ENCODE measurements at regions not wholly inside any gene's neighbourhood (a gene's known extent, or its start where the extent isn't known, plus 50 kb on each side); places are given as distances from the start of the nearest gene placed in this dataset.
"Not testable (repeated sequence)": the region's sequence is repeated elsewhere in the genome, so short reads cannot be mapped to it uniquely, and the experiment has no call there.

GRCh38 chr12:89781156-89781555 is 72.5 kb upstream of the ATP2B1 start:
- ATAC-seq (ENCODE audit: low read depth) (no peak), DNase-seq (ENCODE audit: low spot score in 2 of 2) (no peak)
- Mint-ChIP-seq H3K9me3 (peaks cover 17% of the 10 kb centered on the region), H3K27me3 (no peaks in the 10 kb centered on the region), H3K4me3 (no peak overlapping the region), H3K36me3 (peaks cover 16% of the 10 kb centered on the region), H3K27ac (no peak overlapping the region), H3K4me1 (peaks cover 14% of the 10 kb centered on the region)

DNA sequence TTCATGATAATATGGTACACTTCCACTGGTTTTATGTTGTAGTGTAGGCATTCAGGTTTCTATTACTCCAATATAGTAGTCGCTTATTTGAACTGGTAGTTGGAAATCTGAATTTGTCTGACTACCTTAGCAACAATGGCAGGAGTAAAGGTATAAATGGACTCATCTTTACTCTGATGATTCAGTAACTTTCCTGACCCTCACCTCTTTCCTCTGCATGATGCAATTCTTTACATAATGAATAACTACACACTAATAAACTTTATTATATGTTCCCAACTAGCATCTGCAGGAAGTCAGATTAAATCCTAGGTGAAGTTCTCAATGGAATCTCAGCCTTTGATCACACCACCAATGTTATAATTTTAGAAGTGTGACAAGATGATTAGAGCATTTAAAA is 70.5 kb upstream of the ATP2B1 start:
- no peaks in the 10 kb centered on the region for H3K27me3 Mint-ChIP-seq
- H3K9me3 Mint-ChIP-seq = peaks cover 11% of the 10 kb centered on the region
- no peak overlapping the region for H3K27ac Mint-ChIP-seq
- ATAC-seq (ENCODE audit: low read depth) = no peak
- DNase-seq (ENCODE audit: low spot score in 2 of 2) = no peak
- H3K36me3 Mint-ChIP-seq = peaks cover 8% of the 10 kb centered on the region
- H3K4me1 Mint-ChIP-seq = peaks cover 19% of the 10 kb centered on the region
- no peak overlapping the region for H3K4me3 Mint-ChIP-seq

GRCh38 chr12:89777733-89778379 is 69.2 kb upstream of the ATP2B1 start:
- Mint-ChIP-seq H3K27ac (no peak overlapping the region), H3K36me3 (peaks cover 8% of the 10 kb centered on the region), H3K4me3 (no peak overlapping the region), H3K4me1 (peaks cover 9% of the 10 kb centered on the region), H3K27me3 (no peaks in the 10 kb centered on the region), H3K9me3 (peaks cover 8% of the 10 kb centered on the region)
- DNase-seq (ENCODE audit: low spot score in 2 of 2) = no peak
- ATAC-seq (ENCODE audit: low read depth) = no peak

- ATAC-seq (ENCODE audit: low read depth) (no peak), DNase-seq (ENCODE audit: low spot score in 2 of 2) (no peak)
- peaks cover 8% of the 10 kb centered on the region for H3K36me3 Mint-ChIP-seq
- H3K27ac Mint-ChIP-seq = no peak overlapping the region
- no peaks in the 10 kb centered on the region for H3K27me3 Mint-ChIP-seq
- H3K9me3 Mint-ChIP-seq = peaks cover 8% of the 10 kb centered on the region
- H3K4me1 Mint-ChIP-seq = peaks cover 7% of the 10 kb centered on the region
- H3K4me3 Mint-ChIP-seq = no peak overlapping the region
These were observed 67.3 kb upstream of the ATP2B1 start for GRCh38 chr12:89775986-89776365.

GRCh38 chr12:89775063-89775985 is 66.7 kb upstream of the ATP2B1 start:
- Mint-ChIP-seq H3K4me1 (peaks cover 7% of the 10 kb centered on the region), H3K4me3 (no peak overlapping the region), H3K9me3 (peaks cover 8% of the 10 kb centered on the region), H3K36me3 (peaks cover 8% of the 10 kb centered on the region), H3K27me3 (no peaks in the 10 kb centered on the region), H3K27ac (no peak overlapping the region)
- ATAC-seq (ENCODE audit: low read depth) (no peak), DNase-seq (ENCODE audit: low spot score in 2 of 2) (no peak)

- ATAC-seq (ENCODE audit: low read depth) (no peak), DNase-seq (ENCODE audit: low spot score in 2 of 2) (no peak)
- Mint-ChIP-seq H3K27ac (no peak overlapping the region), H3K27me3 (no peaks in the 10 kb centered on the region), H3K4me1 (peaks cover 7% of the 10 kb centered on the region), H3K9me3 (peaks cover 8% of the 10 kb centered on the region), H3K4me3 (no peak overlapping the region), H3K36me3 (peaks cover 8% of the 10 kb centered on the region)
These were observed 66.0 kb upstream of the ATP2B1 start for GRCh38 chr12:89774645-89775044.

DNA sequence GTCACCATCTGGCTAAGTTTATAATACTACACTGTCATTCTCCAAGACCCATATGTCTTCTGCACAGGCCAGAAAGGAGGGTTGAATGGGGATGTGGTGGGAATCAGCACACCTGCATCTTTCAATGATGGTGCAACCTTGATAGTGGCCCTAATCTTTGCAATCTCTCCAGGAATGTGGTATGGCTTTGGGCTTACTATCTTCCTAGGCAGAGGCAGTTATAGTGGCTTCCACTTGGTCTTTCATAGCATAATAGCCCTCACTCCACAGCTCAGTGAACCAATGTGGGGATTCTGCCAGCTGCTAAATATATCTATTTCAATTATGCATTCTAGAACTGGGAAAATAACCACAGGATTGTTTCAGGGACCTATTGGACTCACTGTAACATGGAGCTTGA is 61.8 kb upstream of the ATP2B1 start:
- Mint-ChIP-seq H3K4me1 (peaks cover 15% of the 10 kb centered on the region), H3K27me3 (no peaks in the 10 kb centered on the region), H3K9me3 (no peaks in the 10 kb centered on the region), H3K27ac (no peak overlapping the region), H3K4me3 (no peak overlapping the region), H3K36me3 (peaks cover 2% of the 10 kb centered on the region)
- no peak for ATAC-seq (ENCODE audit: low read depth)
- no peak for DNase-seq (ENCODE audit: low spot score in 2 of 2)

DNA sequence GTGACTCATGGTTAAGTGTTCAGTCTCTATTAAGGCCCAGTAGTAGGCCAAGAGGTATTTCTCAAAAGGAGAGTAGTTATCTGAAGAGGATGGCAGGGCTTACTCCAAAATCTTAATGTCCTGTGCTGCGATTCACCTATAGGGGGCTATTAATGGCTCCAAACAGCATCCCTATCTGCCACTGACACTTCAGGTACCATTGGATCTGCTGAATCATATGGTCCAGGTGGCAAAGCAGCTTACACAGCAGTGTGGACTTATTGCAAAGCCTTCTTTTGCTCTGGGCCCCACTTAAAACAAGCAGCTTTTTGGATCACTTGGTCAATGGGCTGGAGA is 60.8 kb upstream of the ATP2B1 start:
- ATAC-seq (ENCODE audit: low read depth) = no peak
- peaks cover 1% of the 10 kb centered on the region for H3K9me3 Mint-ChIP-seq
- no peak for DNase-seq (ENCODE audit: low spot score in 2 of 2)
- no peak overlapping the region for H3K27ac Mint-ChIP-seq
- no peak overlapping the region for H3K4me3 Mint-ChIP-seq
- no peaks in the 10 kb centered on the region for H3K27me3 Mint-ChIP-seq
- H3K4me1 Mint-ChIP-seq = peaks cover 14% of the 10 kb centered on the region
- peaks cover 2% of the 10 kb centered on the region for H3K36me3 Mint-ChIP-seq

DNA sequence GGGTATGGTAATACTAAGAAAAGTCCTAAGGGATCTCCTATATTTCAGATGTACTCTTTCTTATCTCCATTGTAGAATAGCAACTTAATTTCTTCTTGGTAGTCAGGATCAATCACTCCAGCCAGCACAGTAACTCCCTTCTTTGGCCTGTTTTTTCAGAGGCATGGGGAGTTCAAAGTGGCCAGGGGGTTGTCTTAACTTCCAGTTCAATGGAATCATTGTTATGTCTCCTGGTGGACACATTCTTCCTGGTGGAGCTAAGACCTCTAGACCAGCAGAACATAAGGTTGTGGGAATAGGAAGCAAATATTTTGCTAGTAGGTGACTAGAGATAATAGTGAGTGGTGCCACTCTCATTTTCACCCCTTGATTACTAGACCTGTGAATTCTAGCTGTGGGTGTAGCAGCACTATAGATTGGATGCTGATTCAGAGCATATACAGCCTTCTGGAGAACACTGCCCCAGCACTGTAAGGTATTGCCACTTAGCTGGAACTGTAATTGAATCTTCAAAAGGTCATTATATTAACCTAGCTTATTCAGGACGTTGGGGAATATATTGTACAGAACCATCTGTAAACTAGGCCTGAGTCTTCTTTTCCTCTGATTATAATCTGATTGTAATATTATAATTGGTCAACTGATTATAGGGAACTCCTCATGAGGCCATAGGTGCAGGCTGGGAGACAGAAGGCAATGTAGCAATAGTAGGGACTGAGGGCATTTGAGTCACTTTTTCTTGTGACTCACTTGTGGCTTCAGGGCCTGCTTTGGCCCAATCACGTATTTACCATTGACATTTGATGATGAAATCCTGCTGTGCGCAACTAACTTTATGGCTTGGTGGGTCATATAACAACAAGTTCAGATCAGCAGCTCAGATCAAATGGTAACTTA is 60.2 kb upstream of the ATP2B1 start:
- Mint-ChIP-seq H3K4me3 (no peak overlapping the region), H3K4me1 (peaks cover 10% of the 10 kb centered on the region), H3K36me3 (peaks cover 2% of the 10 kb centered on the region), H3K9me3 (peaks cover 1% of the 10 kb centered on the region), H3K27ac (no peak overlapping the region), H3K27me3 (no peaks in the 10 kb centered on the region)
- DNase-seq (ENCODE audit: low spot score in 2 of 2) (no peak), ATAC-seq (ENCODE audit: low read depth) (no peak)

GRCh38 chr12:89765959-89766824 is 57.6 kb upstream of the ATP2B1 start:
- peaks cover 13% of the 10 kb centered on the region for H3K4me1 Mint-ChIP-seq
- peaks cover 2% of the 10 kb centered on the region for H3K36me3 Mint-ChIP-seq
- no peaks in the 10 kb centered on the region for H3K27me3 Mint-ChIP-seq
- peak overlapping the region; percentile 88 for H3K27ac Mint-ChIP-seq
- ATAC-seq (ENCODE audit: low read depth) (peak; percentile 72), DNase-seq (ENCODE audit: low spot score in 2 of 2) (no peak)
- no peak overlapping the region for H3K4me3 Mint-ChIP-seq
- peaks cover 1% of the 10 kb centered on the region for H3K9me3 Mint-ChIP-seq

GRCh38 chr12:89764164-89764563 is 55.5 kb upstream of the ATP2B1 start:
- not testable (repeated sequence) for H3K36me3 Mint-ChIP-seq; ATAC-seq (ENCODE audit: low read depth); H3K4me3 Mint-ChIP-seq; H3K9me3 Mint-ChIP-seq; DNase-seq (ENCODE audit: low spot score in 2 of 2); H3K27me3 Mint-ChIP-seq; H3K27ac Mint-ChIP-seq
- H3K4me1 Mint-ChIP-seq = peaks cover 22% of the 10 kb centered on the region

DNA sequence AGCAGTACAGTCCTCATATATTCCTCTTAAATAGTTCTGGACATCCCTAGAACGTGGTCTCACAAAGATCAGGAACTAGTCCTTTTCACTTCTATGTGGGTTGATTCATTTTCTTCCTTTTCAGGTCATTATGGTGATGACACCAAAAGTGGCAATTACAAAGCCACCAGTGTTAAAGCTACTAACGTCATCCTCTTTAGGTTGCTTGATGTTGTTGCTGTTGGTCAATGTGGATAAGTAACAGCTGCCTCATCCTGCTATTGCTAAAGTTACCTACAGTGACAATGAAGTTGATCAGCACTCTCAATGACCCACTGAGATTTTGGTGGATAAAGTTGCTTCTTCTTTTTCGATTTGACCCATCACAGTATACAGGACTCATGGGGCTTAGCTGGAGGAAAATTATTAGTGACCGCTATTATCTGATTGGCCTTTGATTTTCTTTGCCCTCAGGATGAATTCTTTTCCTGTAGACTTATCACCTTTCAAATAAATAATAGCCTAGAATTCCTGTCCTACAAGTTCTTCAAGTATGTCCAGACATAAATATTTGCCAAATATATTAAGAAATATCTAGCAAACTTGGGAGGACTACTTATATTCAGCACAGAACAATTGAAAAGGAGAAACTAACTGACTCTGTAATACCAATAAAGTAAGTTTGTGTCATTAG is 54.0 kb upstream of the ATP2B1 start:
- H3K36me3 Mint-ChIP-seq = peaks cover 3% of the 10 kb centered on the region
- no peak overlapping the region for H3K27ac Mint-ChIP-seq
- no peak for DNase-seq (ENCODE audit: low spot score in 2 of 2)
- ATAC-seq (ENCODE audit: low read depth) = no peak
- H3K9me3 Mint-ChIP-seq = peaks cover 3% of the 10 kb centered on the region
- H3K4me1 Mint-ChIP-seq = peaks cover 24% of the 10 kb centered on the region
- H3K4me3 Mint-ChIP-seq = no peak overlapping the region
- H3K27me3 Mint-ChIP-seq = no peaks in the 10 kb centered on the region

DNA sequence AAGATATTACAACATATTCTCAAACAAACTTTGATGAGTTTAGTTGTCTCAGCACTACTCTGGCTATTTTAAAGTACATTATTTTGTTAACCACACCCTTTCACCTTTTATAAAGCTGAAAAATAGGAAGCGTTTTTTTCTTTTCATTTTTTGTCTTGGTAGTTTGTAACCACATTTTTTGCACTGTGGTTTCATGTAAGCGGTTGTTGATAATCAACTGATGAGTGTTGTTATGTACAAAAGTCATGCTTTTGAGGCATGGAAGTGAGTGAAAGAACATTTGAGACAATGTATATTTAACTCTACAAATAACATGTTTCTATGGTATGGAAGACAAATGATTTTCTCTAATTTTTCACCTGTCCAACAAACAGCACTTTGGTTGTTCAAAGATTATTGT is 52.1 kb upstream of the ATP2B1 start:
- H3K27ac Mint-ChIP-seq = peak overlapping the region; percentile 54

More for the DNA sequence above, 52.1 kb upstream of the ATP2B1 start:
- ATAC-seq (ENCODE audit: low read depth) (peak; percentile 55), DNase-seq (ENCODE audit: low spot score in 2 of 2) (no peak)
- Mint-ChIP-seq H3K27me3 (no peaks in the 10 kb centered on the region), H3K4me1 (peaks cover 34% of the 10 kb centered on the region), H3K9me3 (peaks cover 11% of the 10 kb centered on the region), H3K4me3 (no peak overlapping the region), H3K36me3 (peaks cover 2% of the 10 kb centered on the region)
